ENCODE measurements at regions not wholly inside any gene's neighbourhood (a gene's known extent, or its start where the extent isn't known, plus 50 kb on each side); places are given as distances from the start of the nearest gene placed in this dataset.

DNA sequence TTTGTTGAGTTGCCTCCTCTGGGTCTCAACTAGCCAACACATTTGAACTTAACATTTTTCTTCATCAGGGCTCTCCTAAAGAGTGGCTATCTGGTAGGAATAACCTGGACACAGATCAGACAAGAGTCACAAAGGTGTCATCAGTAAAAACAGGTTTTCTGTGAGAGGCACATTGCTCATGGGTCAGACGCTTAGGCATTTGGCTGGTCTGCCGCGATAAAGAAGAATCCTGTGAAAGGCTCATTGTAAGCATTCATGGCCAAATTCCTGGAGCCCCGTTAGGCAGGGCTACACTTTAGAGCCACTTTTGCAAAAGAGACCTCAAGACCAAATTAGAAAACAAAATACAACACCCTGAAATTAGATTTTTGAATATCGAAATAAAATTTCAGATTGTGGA, 64.2 kb upstream of the PDE4B start:
- TF ChIP-seq, protein P1, sequence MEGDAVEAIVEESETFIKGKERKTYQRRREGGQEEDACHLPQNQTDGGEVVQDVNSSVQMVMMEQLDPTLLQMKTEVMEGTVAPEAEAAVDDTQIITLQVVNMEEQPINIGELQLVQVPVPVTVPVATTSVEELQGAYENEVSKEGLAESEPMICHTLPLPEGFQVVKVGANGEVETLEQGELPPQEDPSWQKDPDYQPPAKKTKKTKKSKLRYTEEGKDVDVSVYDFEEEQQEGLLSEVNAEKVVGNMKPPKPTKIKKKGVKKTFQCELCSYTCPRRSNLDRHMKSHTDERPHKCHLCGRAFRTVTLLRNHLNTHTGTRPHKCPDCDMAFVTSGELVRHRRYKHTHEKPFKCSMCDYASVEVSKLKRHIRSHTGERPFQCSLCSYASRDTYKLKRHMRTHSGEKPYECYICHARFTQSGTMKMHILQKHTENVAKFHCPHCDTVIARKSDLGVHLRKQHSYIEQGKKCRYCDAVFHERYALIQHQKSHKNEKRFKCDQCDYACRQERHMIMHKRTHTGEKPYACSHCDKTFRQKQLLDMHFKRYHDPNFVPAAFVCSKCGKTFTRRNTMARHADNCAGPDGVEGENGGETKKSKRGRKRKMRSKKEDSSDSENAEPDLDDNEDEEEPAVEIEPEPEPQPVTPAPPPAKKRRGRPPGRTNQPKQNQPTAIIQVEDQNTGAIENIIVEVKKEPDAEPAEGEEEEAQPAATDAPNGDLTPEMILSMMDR (IDR thresholded peaks at IDR 0.05), result no peak
- TF ChIP-seq EZH2 (IDR thresholded peaks at IDR 0.05) (no peak), EZH2phosphoT487 (IDR thresholded peaks at IDR 0.05) (no peak)

Data from neural progenitor cell (in vitro differentiated cells).